GM18858 (cell line): ENCODE measurements at regions not wholly inside any gene's neighbourhood (a gene's known extent, or its start where the extent isn't known, plus 50 kb on each side); places are given as distances from the start of the nearest gene placed in this dataset.
"Not testable (repeated sequence)": the region's sequence is repeated elsewhere in the genome, so short reads cannot be mapped to it uniquely, and the experiment has no call there.

Source experiments
- ATAC-seq: cut with Tn5 transposase; IDR thresholded peaks from one replicate; pipeline ENCODE4 v1.9.1; 2021; ENCODE audit not compliant: unreplicated experiment

DNA sequence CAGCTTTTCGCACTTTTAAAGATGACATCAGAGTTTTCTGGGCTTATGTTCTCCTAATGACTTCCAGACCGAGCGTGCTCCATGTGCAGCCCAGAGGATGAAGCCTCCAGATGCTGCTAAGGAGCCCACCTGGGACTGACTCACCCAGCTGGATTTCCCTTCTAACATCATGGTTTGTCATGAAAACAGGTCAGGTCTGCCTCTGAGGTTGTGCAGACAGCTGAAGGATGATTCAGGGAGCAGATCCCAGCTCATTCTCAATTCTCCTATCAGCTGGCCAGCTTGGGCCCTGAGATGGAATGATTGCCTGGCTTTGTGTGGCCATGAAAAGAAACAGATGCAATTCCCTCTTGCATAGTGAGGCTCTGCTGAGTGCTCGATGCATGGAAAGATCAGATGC lies 123.9 kb upstream of the DUSP10 start:
- ATAC-seq, result no peak

DNA sequence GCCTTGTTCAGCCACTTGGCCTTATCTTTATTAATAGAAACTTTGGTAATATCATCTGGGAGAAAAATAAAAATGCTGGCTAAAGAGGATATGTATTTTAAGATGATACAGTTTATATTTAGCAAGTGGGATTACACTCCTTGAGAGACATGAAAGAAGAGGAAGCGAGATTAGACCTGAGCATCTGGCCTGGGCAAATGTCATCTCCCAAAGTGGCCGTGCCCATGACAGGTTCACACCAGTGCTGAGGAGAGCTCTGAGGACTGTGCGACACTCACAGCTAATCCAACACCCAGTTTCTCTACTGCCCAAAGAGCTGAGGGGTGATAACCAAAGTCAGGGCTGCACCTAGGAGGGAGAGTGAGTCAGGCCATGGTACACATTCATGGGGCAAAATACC lies 121.7 kb upstream of the DUSP10 start:
- no peak for ATAC-seq

DNA sequence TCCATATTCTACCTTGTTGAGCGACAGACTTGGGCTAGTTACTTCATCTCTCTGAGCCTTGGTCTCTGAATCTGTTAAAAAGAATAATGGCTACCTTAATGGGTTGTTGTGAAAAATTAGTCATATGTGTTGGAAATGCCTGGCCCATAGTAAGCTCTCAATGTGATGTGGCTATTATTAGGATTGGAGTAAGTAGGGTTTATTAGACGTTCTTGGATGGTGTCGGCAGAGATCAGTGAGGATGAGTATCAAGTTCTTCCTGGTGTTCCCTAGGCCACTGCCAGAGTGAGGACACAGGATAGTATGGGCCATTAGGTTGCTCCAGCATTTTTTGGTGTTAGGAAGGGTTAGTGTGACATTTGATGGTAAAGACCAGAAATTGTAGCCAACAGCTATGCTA lies 121.1 kb upstream of the DUSP10 start:
- no peak for ATAC-seq

DNA sequence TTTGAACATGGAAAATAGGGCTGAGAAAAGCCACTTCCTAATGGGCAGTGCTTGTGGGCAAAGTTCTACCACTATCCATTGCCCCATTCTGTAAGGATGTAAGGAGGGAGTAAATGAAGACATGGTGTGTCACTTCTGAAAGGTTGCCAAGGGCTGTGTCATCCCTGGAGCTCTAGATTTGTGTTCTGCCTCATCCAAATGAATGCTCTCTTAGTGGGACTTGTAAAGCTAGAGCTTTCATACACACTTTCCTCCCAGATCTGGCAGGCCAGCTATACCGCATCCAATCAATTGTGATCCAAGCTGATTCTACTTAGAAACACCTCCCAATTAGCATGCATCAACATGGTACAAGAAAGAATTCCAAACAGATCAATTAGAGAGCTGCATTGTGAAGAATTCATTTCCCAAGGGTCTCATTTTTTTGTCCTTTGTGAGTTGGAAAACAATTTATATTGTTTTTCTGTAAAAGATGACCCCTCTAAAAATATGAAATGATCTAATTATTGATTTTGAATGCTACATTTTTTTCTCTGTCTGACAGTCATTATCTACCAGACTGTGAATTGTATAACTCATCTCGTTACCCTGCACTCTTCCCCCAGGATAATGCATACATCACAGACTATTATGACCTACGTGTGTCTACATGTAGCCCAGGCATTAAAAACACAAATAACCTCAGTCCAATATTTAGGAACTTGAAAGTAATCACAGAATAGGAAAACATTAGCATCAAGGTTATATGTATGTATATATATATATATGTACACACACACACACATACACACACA lies 117.1 kb upstream of the DUSP10 start:
- no peak for ATAC-seq

DNA sequence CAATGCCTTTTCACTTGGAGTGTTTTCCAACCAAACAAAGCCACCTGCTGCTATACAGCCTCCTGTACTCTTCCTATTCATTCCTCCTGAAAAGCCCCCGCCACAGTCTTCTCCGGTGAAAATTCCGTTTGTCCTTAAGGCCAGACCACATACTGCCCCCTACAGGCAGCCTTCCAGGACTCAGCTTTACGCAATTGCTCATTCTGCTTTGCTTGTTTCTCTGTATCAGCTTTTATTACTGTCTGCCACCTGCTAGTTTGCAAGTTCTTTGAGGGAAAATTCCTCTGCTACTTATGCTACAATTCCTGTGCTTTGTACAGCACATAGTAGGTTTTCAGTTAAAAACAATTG lies 115.2 kb upstream of the DUSP10 start:
- ATAC-seq, result not testable (repeated sequence)

DNA sequence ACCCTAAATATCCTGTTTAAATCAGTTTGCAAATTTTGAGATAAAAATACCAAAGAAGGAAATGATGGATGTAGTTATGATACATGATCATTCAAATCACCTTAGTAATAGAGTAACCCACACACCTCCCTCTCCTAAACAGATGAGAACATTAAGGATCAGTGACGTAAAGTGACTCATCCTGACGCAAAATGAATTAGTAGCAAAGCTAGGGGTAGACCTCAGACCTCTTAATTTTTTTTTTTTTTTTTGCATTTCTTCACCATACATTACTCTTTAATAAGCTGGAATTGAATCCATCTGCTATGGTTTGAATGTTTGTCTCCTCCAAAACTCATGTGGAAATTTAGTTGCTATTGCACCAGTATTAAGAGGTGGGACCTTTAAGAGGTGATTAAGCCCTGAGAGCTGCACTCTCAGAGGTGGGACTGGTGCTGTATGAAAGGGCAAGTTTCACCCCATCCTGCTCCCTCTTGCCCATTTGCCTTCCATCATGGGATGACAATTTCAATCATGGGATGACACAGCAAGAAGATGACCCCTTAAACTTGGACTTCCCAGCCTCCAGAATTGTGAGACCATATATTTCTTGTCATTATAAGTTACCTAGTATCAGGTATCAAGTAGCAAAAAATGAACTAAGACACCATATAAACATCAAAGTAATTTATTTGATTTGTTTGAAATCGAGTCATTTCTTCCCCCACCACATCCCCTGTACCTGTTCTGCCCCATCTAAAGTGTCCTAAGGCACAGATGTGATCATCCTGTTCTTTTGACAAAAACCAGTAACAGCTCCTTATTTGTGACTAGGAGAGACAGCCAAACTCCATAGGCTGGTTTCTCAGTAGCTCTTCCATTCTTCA lies 114.6 kb upstream of the DUSP10 start:
- ATAC-seq, result no peak

DNA sequence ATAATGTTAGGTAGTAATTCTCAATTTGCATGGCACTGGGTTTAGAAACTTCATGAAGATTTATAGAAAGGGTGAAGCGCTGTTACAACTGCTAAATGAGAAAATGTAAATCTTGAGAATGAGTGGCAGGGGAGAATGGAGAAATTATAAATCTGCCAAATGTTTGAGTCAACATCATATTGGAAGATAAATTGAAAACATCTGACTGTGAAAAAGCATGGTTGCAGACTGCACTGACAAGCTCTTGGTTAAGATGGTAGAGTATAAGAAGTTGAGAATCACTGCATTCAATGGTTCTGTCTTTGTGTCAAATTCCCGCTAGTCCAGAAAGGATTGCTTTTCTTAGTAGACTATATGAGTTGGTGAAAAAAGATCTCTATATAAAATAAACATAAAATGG lies 113.3 kb upstream of the DUSP10 start:
- ATAC-seq, result no peak

DNA sequence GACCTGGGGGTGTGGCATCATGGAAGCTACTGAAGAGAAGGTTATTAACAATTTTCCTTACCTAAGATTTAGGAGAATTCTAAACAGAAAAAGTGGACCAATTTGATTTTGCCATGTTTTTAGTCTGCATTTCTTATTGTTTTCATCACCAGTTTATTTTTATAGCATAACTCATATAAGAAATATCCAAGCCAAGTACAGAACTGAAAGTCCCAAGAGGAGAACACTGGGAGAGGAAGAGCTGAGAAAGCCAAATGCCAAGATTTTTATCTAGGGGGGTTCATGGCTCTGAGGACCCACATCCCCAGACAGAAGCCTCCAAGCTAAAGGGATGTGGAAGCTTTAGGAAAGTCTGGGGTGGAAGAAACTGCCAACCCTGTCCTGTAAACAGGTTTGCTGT lies 109.4 kb upstream of the DUSP10 start:
- no peak for ATAC-seq

DNA sequence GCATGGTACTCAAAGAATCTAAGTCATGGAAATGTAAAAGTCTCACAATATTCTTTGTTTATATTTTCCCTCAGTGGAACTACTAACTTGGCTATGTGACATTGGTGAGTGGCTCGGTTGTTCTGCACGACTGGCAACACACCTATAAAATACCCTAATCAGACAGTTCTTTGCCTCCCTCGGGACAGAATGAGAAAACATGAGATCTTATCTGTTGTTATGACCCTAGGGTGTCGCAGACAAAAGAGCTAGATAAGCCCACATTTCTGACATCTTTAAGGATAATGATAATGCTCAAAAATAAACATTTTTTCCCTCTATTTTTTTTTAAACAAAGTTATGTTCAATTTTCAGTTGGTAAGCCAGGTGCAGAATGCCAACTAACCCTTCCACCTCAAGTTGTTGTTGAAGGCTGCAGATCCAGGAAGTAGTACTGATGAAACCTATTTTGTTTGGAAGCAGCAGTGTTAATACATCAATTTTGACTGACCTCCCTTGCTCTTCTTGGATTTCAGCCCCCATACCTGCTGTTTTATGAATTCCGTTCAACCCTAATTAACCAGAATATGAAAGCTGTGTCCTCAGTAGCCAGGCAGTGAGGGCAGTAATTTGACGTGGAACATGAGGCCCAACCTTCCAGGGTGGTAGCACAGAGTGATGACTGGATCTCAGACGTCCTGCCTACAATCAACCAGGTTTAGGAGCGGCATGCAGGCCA lies 108.7 kb upstream of the DUSP10 start:
- no peak for ATAC-seq

DNA sequence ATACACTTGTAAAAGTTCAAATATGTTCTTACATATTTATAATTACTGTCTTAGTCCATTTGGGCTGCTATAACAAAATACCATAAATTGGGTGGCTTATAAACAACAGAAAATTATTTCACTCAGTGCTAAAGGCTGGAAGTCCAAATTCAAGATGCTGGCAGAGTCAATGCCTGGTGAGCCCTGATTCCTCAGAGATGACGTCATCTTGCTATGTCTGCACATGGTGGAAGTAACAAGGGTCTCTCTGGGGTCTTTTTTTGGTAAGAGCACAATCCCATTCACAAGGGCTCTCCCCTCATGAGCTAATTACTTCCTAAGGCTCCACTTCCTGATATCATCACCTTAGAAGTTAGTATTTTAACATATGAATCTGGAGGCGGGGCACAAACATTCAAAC lies 108.0 kb upstream of the DUSP10 start:
- ATAC-seq, result no peak

DNA sequence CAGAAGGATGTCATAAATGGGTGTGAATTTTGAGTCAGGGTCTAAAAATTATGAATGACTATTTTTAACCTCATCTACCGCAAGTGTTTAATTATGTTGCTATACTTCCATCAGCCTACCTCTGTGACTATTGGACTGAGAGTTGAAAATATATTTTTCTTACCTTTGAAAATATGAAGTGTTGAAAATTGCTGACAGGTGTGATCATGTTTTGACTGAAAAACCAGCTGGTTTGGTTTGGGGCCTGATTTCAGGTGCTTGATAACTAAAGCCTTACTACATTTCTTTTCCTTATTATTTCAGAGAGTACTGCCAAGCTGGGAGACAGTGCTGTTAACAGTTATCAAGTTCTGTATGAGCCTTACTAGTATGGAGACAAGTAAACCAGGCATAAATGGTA lies 107.2 kb upstream of the DUSP10 start:
- no peak for ATAC-seq

DNA sequence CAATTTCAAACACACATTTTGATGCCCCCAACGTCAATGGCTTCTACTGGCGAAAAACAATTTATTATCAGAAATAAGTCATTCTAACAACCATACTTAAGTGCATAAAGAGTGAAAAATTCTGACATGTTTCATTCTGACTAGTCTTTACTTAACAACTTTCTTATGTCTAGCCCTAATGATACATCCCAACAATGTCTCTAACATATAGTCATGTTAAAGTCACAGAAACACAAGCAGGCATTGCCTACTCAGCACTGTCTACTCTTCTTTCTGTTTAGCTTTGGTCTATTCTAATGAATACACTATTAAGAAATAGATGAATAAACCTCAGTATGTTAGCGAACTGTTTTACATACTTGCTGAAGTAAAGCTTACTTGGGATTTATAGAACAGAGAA lies 105.8 kb upstream of the DUSP10 start:
- no peak for ATAC-seq

DNA sequence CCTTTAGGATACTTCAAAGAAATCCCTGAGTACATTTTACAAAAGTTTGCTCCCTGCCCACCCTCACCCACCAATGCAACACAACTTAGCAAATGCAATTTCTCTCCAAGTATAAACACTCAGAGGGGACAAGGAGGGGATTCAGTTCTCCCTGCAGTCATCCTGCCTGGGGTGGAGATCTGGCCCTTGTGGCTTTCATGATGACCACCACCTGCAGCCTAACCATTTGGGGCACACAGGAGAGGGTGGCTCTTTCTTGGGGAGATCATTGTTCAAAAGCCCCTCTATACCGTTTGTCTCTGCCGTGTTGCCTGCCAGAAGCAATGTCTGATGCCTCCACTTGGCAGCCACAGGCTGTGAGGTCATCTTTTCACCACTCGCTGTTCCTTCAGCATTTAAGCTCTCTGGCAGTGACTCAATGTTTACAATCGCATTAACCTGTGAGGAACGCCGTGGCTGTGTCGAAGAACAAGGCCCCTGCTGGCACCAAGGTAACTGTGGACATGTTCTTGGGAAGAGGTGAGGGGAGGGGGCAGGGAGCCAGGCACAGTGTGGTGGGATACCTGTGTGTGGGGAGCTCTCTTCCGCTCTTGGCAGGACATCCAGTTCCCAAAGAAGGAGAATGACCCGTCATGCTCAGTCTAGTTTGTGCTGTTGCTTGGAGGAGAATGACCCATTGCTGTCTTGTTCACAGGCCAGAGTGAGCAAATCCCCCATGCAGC lies 103.9 kb upstream of the DUSP10 start:
- no peak for ATAC-seq

DNA sequence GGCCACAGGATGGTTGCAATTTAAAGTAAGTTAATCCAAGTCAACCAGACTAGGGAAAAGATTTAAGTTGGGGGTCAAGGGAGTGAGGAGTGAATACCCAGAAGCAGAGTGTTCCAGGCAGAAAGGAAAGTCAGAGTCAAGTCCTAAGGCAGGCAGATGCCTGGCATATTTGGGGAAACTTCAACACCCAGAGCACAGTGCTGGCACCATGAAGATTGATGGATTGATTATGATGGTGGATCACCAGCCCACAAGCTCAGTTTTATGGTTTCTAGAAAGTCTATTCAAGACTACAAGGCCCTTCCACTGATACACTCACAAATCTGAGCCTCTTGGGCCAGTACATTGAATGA lies 100.1 kb upstream of the DUSP10 start:
- no peak for ATAC-seq

DNA sequence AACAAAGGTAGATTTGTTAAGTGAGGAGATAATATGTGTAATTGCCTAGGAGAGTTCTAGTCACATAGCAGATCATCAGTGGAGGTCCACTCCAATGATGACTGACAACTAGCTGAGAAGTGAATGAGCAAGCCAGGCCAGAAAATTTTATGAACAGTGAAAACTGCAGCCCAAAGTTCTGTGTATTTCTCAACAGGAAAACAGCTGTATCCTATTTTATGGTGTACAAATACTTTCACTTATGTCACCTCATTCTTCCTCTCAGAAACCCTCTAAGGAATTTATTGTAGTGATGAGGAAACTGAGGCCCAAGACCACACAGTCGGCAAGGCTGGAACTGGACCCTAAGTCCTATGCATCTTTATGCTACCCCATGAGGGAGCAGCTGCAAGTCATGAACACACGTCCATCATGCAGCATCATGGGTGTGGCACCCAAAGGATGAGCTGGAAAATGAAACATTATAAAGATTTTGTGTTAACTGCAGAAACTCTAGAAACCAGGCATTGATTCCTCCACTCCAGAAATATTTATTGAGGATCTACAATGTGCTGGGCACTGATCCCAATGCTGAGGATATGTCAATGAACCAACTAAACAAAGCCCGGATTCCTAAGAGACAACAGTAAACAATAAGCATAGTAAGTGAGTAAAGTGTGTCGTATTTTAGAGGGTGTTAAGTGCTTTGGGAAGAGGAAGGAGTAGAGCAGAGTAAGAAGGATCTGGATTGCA lies 99.5 kb upstream of the DUSP10 start:
- ATAC-seq, result no peak

DNA sequence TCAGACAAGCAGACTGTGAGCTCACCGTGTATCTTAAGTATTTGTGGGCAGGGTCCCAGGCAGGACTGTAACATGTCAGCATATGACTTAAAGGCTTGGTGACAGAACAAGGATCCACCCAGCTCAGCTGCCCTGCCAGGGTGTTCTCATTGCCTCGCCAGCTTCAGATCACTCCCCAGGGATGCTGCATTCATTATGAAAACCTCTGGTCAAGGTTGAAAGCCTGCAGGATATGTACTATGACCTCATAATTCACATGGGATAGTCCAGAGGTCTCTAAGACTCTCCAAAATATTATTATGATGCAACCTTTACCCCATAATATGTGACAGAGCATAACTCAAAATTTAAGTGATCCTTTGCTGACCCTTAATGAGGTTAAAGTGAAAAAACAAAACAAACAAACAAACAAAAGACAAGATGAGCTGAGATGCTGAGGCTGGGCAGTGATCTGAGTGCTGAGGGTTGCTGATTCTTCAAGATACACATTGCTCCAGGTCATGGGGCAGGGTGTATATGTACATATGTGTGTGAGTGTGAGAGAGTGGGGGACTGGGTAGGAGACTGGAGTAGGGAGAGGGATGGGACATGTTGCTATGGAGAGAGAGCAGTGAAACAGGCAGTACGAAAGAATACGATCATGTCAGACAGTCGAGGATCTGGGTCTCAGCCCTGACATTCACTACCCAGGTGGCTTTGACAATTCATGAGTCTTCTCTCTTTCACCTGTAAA lies 98.8 kb upstream of the DUSP10 start:
- peak; percentile 33 for ATAC-seq

DNA sequence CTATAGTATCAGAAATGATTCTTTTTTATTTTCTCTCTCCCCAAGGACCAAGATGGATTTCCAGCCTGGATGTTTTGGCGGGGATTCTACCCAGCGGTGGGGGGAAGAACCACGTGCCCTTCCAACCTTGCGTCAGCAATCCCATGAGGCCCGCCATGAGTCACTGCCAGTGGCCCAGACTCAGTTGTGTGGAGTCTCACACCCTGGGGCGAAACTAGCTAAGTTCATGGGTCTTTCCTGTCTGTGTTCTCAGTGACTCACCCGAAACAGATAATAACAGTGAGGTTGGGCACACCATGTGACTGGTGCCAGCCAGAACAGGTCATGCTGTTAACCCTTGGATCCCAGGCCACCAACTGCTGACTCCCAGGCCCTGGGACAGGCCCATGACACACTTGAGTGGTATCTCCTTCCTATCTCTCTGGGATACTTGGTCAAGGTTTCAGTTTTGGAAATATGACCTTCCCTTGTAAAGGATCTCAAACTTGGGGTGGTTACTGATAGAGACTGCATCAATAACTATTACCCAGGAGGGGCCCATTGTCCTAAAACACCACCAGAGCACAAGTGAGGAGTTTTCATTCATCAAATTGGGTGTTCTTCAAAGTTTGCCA lies 98.0 kb upstream of the DUSP10 start:
- peak; percentile 91 for ATAC-seq

DNA sequence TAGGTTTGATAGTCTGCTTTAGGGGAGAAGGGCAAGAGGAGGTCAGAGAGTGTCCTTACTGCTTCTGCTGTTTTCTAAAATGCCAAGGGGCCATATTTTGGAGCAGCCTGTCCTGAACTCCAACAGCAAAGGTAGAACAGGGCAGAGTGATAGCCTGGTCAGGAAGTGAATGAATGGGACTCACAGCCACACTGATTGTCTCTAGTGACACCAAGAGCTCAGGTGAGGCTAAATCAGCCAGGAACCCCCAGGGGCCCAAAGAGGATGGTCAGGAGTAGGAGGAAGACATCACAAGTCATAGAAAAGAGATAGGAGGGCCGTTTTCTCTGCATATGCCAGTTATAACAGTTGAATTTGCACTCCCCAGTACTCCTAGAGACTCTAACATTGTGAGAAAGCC lies 97.4 kb upstream of the DUSP10 start:
- ATAC-seq, result no peak

DNA sequence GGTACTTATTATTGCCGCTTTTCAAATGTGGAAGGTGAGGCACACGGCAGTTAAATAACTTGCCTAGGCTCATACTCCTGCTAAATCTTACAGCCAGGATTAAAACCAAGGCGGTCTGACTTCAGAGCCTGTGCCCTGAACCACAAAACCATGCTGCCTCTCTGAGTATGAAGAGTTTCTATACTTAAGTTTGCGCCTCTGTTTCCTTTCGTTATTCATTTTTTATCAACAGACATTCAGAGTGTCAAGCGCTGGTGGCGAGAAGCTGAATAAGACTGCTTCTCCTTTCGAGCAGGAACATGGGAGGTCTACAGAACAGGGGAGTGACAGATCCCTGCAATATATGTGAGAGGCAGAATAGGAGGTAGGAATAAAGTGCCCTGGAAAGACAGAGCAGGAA lies 96.0 kb upstream of the DUSP10 start:
- peak; percentile 28 for ATAC-seq
